ENCODE measurements at regions not wholly inside any gene's neighbourhood (a gene's known extent, or its start where the extent isn't known, plus 50 kb on each side); places are given as distances from the start of the nearest gene placed in this dataset.

DNA sequence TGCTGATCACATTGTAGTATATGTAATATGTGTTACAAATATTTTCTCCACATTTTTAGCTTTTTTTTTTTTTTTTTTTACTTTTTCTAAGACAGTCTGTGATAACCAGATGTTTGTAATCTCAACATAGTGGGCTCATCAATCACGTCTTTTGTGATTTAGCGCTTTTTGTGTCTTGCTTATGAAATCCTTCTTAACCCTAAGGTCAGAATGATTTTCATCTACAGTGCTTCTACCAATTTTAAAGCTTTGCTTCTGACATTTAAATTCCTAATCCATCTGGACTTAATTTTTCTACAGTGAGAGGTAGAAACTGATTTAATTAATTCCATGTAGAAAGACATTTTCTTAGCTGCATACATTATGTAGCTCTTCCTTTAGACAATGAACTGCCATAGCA is 626.4 kb downstream of the TNS3 start:
- TF ChIP-seq CTCF (IDR thresholded peaks at IDR 0.05; ENCODE audit: low read depth, low read length, missing control alignments) = no peak
- H3K4me3 ChIP-seq (ENCODE audit: low read depth, low read length) = no peak overlapping the region
- DNase-seq (ENCODE audit: low read depth) = no peak

DNA sequence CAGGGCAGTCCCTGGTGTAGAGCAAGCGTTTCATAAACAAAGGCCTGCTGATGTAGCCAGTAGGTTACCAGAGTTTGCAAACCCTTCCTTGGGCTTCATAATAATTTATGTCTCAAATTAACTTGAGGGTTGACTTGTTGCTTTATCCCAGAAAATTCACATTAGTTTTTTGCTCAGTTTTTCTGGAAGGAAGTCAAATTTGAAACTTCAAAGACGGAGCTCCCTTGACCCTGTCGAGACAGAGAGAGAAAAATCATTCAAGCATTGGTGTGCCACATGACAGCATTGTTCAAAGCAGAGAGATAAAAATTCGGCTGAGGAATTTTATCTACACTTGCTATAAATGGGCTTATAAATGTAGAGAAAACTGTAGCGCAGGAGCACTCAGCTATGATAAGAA is 627.7 kb downstream of the TNS3 start:
- no peak overlapping the region for H3K4me3 ChIP-seq (ENCODE audit: low read depth, low read length)

GRCh38 chr7:46953008-46953407 is 628.9 kb downstream of the TNS3 start:
- DNase-seq (ENCODE audit: low read depth) = no peak
- no peak for TF ChIP-seq CTCF (IDR thresholded peaks at IDR 0.05; ENCODE audit: low read depth, low read length, missing control alignments)
- no peak overlapping the region for H3K4me3 ChIP-seq (ENCODE audit: low read depth, low read length)

More for the DNA sequence above, 627.7 kb downstream of the TNS3 start:
- DNase-seq (ENCODE audit: low read depth) = no peak
- no peak for TF ChIP-seq CTCF (IDR thresholded peaks at IDR 0.05; ENCODE audit: low read depth, low read length, missing control alignments)

- H3K4me3 ChIP-seq (ENCODE audit: low read depth, low read length) = no peak overlapping the region
- TF ChIP-seq CTCF (IDR thresholded peaks at IDR 0.05; ENCODE audit: low read depth, low read length, missing control alignments) = no peak
- no peak for DNase-seq (ENCODE audit: low read depth)
Observed at GRCh38 chr7:46949270-46949931, 632.5 kb downstream of the TNS3 start.

GRCh38 chr7:46948716-46949115 is 633.2 kb downstream of the TNS3 start:
- TF ChIP-seq CTCF (IDR thresholded peaks at IDR 0.05; ENCODE audit: low read depth, low read length, missing control alignments) = no peak
- H3K4me3 ChIP-seq (ENCODE audit: low read depth, low read length) = no peak overlapping the region

GRCh38 chr7:46945328-46945727 is 636.6 kb downstream of the TNS3 start:
- TF ChIP-seq CTCF (IDR thresholded peaks at IDR 0.05; ENCODE audit: low read depth, low read length, missing control alignments) = no peak
- no peak overlapping the region for H3K4me3 ChIP-seq (ENCODE audit: low read depth, low read length)
- no peak for DNase-seq (ENCODE audit: low read depth)

More at GRCh38 chr7:46948716-46949115, 633.2 kb downstream of the TNS3 start:
- no peak for DNase-seq (ENCODE audit: low read depth)

GRCh38 chr7:46943996-46944395 is 637.9 kb downstream of the TNS3 start:
- no peak for DNase-seq (ENCODE audit: low read depth)
- no peak overlapping the region for H3K4me3 ChIP-seq (ENCODE audit: low read depth, low read length)
- TF ChIP-seq CTCF (IDR thresholded peaks at IDR 0.05; ENCODE audit: low read depth, low read length, missing control alignments) = no peak
